GM23338 (cell line): ENCODE measurements at regions not wholly inside any gene's neighbourhood (a gene's known extent, or its start where the extent isn't known, plus 50 kb on each side); places are given as distances from the start of the nearest gene placed in this dataset.

Experiments used
- ATAC-seq: fragments of 200-7000 bp; cut with Tn5 transposase; 3 replicates; pipeline ENCODE4 v1.9.1; 2020
- DNase-seq: peaks from one replicate; pipeline ENCODE4 v3.0.0-alpha.2; 2015; ENCODE audit warnings: low spot score
- H2AFZ ChIP-seq: fragments of 200-600 bp; sonication (generic); 2 replicates; pipeline ENCODE4 v1.8.0; 2016; ENCODE audit warnings: antibody characterized with exemption, mild to moderate bottlenecking, moderate library complexity
- H3F3A ChIP-seq: fragments of 200-600 bp; sonication (generic); replicated peaks from 2 replicates; pipeline ENCODE4 v1.8.0; 2017; ENCODE audit warnings: antibody characterized with exemption, mixed run types, low read depth
- H3K27ac ChIP-seq: fragments of 200-600 bp; sonication (generic); 2 replicates; pipeline ENCODE4 v1.6.1; 2016; ENCODE audit warnings: low read depth
- H3K27me3 ChIP-seq: fragments of 200-600 bp; sonication (generic); 2 replicates; pipeline ENCODE4 v1.8.0; 2016; ENCODE audit warnings: mild to moderate bottlenecking, mixed run types, moderate library complexity; ENCODE audit not compliant: insufficient read depth
- H3K36me3 ChIP-seq: fragments of 200-600 bp; sonication (generic); 2 replicates; pipeline ENCODE4 v1.8.0; 2016; ENCODE audit warnings: mild to moderate bottlenecking; ENCODE audit not compliant: insufficient read depth
- H3K4me1 ChIP-seq: fragments of 200-600 bp; sonication (generic); 2 replicates; pipeline ENCODE4 v1.8.0; 2016; ENCODE audit warnings: mild to moderate bottlenecking, moderate library complexity; ENCODE audit not compliant: insufficient read depth
- H3K4me2 ChIP-seq: fragments of 200-600 bp; sonication (generic); 2 replicates; pipeline ENCODE4 v1.7.1; 2017; ENCODE audit warnings: mixed run types
- H3K4me3 ChIP-seq: fragments of 200-600 bp; sonication (generic); 2 replicates; pipeline ENCODE4 v1.6.1; 2016; ENCODE audit warnings: mixed run types
- H3K79me2 ChIP-seq: fragments of 200-600 bp; sonication (generic); replicated peaks from 2 replicates; pipeline ENCODE4 v1.8.0; 2017; ENCODE audit warnings: mild to moderate bottlenecking; ENCODE audit not compliant: insufficient read depth
- H3K9me2 ChIP-seq: fragments of 200-600 bp; sonication (generic); 2 replicates; pipeline ENCODE4 v1.8.0; 2017; ENCODE audit not compliant: insufficient read depth
- H4K20me1 ChIP-seq: fragments of 200-600 bp; sonication (generic); replicated peaks from 2 replicates; pipeline ENCODE4 v1.8.0; 2017; ENCODE audit warnings: mild to moderate bottlenecking; ENCODE audit not compliant: insufficient read depth
- H3K27ac Mint-ChIP-seq: 2 replicates; pipeline ENCODE4 v1.8.0; 2020; ENCODE audit warnings: inconsistent platforms, mild to moderate bottlenecking, moderate library complexity, mixed read lengths
- H3K27me3 Mint-ChIP-seq: 3 replicates; pipeline ENCODE4 v1.8.0; 2022; ENCODE audit warnings: low read depth, mild to moderate bottlenecking, moderate library complexity, mixed read lengths, inconsistent platforms; ENCODE audit not compliant: insufficient read depth, poor library complexity
- H3K36me3 Mint-ChIP-seq: 3 replicates; pipeline ENCODE4 v1.8.0; 2021; ENCODE audit warnings: low read depth, mild to moderate bottlenecking, inconsistent platforms, moderate library complexity, mixed read lengths
- H3K4me1 Mint-ChIP-seq: 3 replicates; pipeline ENCODE4 v1.8.0; 2020; ENCODE audit warnings: mild to moderate bottlenecking, inconsistent platforms, mixed read lengths
- H3K4me3 Mint-ChIP-seq: 3 replicates; pipeline ENCODE4 v1.8.0; 2021; ENCODE audit warnings: moderate library complexity, mild to moderate bottlenecking, inconsistent platforms, mixed read lengths
- H3K9me3 Mint-ChIP-seq: 3 replicates; pipeline ENCODE4 v1.8.0; 2020; ENCODE audit warnings: moderate library complexity, mild to moderate bottlenecking, inconsistent platforms, mixed read lengths
- EZH2phosphoT487 ChIP-seq: fragments of 200-600 bp; sonication (generic); IDR thresholded peaks from one replicate; pipeline ENCODE4 v1.8.1; 2018; ENCODE audit warnings: antibody characterized with exemption; ENCODE audit not compliant: unreplicated experiment
- TF ChIP-seq, protein P1 (sequence below): fragments of 250-450 bp; sonication (Bioruptor Pico); IDR thresholded peaks from 2 replicates; pipeline ENCODE4 v1.5.0; 2020; ENCODE audit warnings: mild to moderate bottlenecking, moderate library complexity
- TF ChIP-seq, protein P2 (sequence below), 2 experiments: fragments of 200-600 bp in 1 of 2; sonication (generic) in 1 of 2; conservative IDR thresholded peaks; 2 replicates each; pipeline versions ENCODE4 v1.5.1 to v1.6.1; 2016 to 2017; ENCODE audit warnings: antibody characterized with exemption in 2 of 2, low read depth in 2 of 2, mild to moderate bottlenecking in 2 of 2, moderate library complexity in 1 of 2

DNA sequence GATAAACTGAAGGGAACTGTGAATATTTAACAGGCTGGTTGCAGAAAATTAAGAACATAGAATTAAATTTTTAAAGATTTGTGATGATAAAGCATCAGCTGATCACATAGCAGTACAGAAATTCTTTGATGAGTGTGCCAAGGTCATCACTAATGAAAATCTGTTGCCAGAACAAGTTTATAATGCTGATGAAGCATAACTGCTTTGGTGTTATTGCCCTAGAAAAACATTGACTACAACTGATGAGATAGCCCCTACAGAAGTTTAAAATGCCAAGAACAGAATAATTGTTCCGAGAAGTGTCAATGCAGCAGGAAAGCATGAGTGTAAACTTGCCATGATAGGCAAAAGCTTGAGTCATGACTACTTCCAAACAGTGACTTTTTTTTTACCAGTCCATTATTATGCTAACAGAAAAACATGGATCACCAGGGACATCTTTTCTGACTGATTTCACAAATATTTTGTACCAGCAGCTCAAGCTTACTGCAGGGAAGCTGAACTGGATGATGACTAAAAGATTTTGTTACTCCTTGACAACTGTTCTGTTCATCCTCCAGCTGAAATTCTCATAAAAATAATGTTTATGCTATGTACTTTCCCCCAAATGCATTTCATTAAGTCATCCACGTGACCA, 1136.6 kb downstream of the FAT4 start (continued):
- TF ChIP-seq, protein P1, sequence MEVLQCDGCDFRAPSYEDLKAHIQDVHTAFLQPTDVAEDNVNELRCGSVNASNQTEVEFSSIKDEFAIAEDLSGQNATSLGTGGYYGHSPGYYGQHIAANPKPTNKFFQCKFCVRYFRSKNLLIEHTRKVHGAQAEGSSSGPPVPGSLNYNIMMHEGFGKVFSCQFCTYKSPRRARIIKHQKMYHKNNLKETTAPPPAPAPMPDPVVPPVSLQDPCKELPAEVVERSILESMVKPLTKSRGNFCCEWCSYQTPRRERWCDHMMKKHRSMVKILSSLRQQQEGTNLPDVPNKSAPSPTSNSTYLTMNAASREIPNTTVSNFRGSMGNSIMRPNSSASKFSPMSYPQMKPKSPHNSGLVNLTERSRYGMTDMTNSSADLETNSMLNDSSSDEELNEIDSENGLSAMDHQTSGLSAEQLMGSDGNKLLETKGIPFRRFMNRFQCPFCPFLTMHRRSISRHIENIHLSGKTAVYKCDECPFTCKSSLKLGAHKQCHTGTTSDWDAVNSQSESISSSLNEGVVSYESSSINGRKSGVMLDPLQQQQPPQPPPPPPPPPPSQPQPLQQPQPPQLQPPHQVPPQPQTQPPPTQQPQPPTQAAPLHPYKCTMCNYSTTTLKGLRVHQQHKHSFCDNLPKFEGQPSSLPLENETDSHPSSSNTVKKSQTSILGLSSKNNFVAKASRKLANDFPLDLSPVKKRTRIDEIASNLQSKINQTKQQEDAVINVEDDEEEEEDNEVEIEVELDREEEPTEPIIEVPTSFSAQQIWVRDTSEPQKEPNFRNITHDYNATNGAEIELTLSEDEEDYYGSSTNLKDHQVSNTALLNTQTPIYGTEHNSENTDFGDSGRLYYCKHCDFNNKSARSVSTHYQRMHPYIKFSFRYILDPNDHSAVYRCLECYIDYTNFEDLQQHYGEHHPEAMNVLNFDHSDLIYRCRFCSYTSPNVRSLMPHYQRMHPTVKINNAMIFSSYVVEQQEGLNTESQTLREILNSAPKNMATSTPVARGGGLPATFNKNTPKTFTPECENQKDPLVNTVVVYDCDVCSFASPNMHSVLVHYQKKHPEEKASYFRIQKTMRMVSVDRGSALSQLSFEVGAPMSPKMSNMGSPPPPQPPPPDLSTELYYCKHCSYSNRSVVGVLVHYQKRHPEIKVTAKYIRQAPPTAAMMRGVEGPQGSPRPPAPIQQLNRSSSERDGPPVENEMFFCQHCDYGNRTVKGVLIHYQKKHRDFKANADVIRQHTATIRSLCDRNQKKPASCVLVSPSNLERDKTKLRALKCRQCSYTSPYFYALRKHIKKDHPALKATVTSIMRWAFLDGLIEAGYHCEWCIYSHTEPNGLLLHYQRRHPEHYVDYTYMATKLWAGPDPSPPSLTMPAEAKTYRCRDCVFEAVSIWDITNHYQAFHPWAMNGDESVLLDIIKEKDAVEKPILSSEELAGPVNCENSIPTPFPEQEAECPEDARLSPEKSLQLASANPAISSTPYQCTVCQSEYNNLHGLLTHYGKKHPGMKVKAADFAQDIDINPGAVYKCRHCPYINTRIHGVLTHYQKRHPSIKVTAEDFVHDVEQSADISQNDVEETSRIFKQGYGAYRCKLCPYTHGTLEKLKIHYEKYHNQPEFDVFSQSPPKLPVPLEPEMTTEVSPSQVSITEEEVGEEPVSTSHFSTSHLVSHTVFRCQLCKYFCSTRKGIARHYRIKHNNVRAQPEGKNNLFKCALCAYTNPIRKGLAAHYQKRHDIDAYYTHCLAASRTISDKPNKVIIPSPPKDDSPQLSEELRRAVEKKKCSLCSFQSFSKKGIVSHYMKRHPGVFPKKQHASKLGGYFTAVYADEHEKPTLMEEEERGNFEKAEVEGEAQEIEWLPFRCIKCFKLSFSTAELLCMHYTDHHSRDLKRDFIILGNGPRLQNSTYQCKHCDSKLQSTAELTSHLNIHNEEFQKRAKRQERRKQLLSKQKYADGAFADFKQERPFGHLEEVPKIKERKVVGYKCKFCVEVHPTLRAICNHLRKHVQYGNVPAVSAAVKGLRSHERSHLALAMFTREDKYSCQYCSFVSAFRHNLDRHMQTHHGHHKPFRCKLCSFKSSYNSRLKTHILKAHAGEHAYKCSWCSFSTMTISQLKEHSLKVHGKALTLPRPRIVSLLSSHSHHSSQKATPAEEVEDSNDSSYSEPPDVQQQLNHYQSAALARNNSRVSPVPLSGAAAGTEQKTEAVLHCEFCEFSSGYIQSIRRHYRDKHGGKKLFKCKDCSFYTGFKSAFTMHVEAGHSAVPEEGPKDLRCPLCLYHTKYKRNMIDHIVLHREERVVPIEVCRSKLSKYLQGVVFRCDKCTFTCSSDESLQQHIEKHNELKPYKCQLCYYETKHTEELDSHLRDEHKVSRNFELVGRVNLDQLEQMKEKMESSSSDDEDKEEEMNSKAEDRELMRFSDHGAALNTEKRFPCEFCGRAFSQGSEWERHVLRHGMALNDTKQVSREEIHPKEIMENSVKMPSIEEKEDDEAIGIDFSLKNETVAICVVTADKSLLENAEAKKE (CRISPR knock-in tag): no peak
- no peak for TF ChIP-seq EZH2phosphoT487
- TF ChIP-seq, protein P2, sequence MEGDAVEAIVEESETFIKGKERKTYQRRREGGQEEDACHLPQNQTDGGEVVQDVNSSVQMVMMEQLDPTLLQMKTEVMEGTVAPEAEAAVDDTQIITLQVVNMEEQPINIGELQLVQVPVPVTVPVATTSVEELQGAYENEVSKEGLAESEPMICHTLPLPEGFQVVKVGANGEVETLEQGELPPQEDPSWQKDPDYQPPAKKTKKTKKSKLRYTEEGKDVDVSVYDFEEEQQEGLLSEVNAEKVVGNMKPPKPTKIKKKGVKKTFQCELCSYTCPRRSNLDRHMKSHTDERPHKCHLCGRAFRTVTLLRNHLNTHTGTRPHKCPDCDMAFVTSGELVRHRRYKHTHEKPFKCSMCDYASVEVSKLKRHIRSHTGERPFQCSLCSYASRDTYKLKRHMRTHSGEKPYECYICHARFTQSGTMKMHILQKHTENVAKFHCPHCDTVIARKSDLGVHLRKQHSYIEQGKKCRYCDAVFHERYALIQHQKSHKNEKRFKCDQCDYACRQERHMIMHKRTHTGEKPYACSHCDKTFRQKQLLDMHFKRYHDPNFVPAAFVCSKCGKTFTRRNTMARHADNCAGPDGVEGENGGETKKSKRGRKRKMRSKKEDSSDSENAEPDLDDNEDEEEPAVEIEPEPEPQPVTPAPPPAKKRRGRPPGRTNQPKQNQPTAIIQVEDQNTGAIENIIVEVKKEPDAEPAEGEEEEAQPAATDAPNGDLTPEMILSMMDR (conservative IDR thresholded peaks at IDR 0.05; ENCODE audit: low read depth in 2 of 2): no peak

DNA sequence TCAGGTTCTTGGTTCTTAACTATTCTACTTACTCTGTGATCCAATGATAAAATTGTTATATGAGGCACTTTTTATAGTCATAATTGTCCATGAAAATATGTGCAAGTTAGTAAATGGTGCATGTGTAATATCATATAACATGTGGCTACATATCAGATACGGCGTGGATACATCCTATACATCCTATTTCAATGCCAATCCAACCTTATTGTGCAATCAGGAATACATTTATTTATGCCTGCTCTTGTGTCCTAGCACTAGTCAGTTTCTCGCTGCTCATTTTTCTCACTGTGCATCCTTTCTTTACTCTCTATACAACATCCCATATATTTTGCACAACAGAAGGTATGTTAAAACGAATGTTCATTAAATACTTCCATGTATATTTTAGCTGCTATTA, 1141.1 kb downstream of the FAT4 start:
- H3K9me3 Mint-ChIP-seq: no peaks in the 10 kb centered on the region
- no peaks in the 10 kb centered on the region for H3K4me1 ChIP-seq
- no peak overlapping the region for H3K4me2 ChIP-seq
- no peaks in the 10 kb centered on the region for H3K36me3 Mint-ChIP-seq
- H3K79me2 ChIP-seq: no peaks in the 10 kb centered on the region
- no peak for DNase-seq
- no peaks in the 10 kb centered on the region for H4K20me1 ChIP-seq
- H3K4me3 ChIP-seq: no peak overlapping the region
- H3K27me3 Mint-ChIP-seq: no peaks in the 10 kb centered on the region
- H3K4me3 Mint-ChIP-seq: no peak overlapping the region
- ATAC-seq: no peak
- H2AFZ ChIP-seq: no peak overlapping the region
- no peaks in the 10 kb centered on the region for H3K36me3 ChIP-seq
- H3F3A ChIP-seq: no peaks in the 10 kb centered on the region
- no peaks in the 10 kb centered on the region for H3K27me3 ChIP-seq
- H3K9me2 ChIP-seq: 0 out of 2 replicates have a peak, but pooled peaks cover 4% of the 10 kb centered on the region
- no peaks in the 10 kb centered on the region for H3K4me1 Mint-ChIP-seq
- TF ChIP-seq, protein P1 (CRISPR knock-in tag): no peak
- no peak overlapping the region for H3K27ac Mint-ChIP-seq
- no peak overlapping the region for H3K27ac ChIP-seq
